ENCODE measurements at regions not wholly inside any gene's neighbourhood (a gene's known extent, or its start where the extent isn't known, plus 50 kb on each side); places are given as distances from the start of the nearest gene placed in this dataset.

DNA sequence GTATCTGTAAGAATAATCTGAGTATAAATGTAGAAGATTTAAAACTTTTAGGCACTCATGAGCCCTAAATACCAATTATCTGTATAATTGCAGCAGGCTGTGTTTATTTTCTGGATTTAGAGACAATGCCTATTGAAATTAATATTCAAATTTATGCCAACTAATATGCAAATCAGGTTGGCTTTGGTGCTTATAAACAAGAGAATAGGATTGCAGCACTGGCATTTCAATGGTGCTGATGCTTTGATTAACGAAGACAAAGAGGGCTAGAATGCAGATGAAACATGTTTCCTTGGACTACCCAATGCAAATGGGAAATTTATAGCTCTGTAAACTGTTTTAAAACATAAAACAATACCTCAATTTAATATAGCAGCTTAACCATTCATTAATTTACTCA is 70.7 kb upstream of the GATB start:
- TF ChIP-seq, protein P1, sequence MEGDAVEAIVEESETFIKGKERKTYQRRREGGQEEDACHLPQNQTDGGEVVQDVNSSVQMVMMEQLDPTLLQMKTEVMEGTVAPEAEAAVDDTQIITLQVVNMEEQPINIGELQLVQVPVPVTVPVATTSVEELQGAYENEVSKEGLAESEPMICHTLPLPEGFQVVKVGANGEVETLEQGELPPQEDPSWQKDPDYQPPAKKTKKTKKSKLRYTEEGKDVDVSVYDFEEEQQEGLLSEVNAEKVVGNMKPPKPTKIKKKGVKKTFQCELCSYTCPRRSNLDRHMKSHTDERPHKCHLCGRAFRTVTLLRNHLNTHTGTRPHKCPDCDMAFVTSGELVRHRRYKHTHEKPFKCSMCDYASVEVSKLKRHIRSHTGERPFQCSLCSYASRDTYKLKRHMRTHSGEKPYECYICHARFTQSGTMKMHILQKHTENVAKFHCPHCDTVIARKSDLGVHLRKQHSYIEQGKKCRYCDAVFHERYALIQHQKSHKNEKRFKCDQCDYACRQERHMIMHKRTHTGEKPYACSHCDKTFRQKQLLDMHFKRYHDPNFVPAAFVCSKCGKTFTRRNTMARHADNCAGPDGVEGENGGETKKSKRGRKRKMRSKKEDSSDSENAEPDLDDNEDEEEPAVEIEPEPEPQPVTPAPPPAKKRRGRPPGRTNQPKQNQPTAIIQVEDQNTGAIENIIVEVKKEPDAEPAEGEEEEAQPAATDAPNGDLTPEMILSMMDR (IDR thresholded peaks at IDR 0.05) = no peak
- TF ChIP-seq POLR2A (IDR thresholded peaks at IDR 0.05) = no peak
